Fibroblast of skin of right quadriceps (primary cell): ENCODE measurements at regions not wholly inside any gene's neighbourhood (a gene's known extent, or its start where the extent isn't known, plus 50 kb on each side); places are given as distances from the start of the nearest gene placed in this dataset.
A peak's percentile ranks its signal among the peaks of the same experiment; 100 is the strongest.

ENCODE experiments used
- DNase-seq: peaks from one replicate; pipeline ENCODE4 v3.0.0-alpha.2; 2013

GRCh38 chr1:209417761-209418160 lies 165.8 kb upstream of the CAMK1G start:
- no peak for DNase-seq

- no peak for DNase-seq
Measured at GRCh38 chr1:209420276-209420675, 163.2 kb upstream of the CAMK1G start.

- no peak for DNase-seq
Measured at GRCh38 chr1:209421186-209421585, 162.3 kb upstream of the CAMK1G start.

- no peak for DNase-seq
Measured at GRCh38 chr1:209421978-209422680, 161.4 kb upstream of the CAMK1G start.

- no peak for DNase-seq
Measured at GRCh38 chr1:209425959-209426358, 157.6 kb upstream of the CAMK1G start.

GRCh38 chr1:209427277-209427676 lies 156.2 kb upstream of the CAMK1G start:
- DNase-seq: no peak

GRCh38 chr1:209427811-209428210 lies 155.7 kb upstream of the CAMK1G start:
- DNase-seq: no peak

- no peak for DNase-seq
Measured at GRCh38 chr1:209428241-209428921, 155.1 kb upstream of the CAMK1G start.

GRCh38 chr1:209429611-209430010 lies 153.9 kb upstream of the CAMK1G start:
- no peak for DNase-seq

- DNase-seq: no peak
Measured at GRCh38 chr1:209430107-209430506, 153.4 kb upstream of the CAMK1G start.

GRCh38 chr1:209430821-209431259 lies 152.7 kb upstream of the CAMK1G start:
- no peak for DNase-seq

GRCh38 chr1:209431402-209431801 lies 152.1 kb upstream of the CAMK1G start:
- DNase-seq: no peak

- no peak for DNase-seq
Measured at GRCh38 chr1:209431813-209432442, 151.6 kb upstream of the CAMK1G start.

- no peak for DNase-seq
Measured at GRCh38 chr1:209432443-209432825, 151.1 kb upstream of the CAMK1G start.

- peak; percentile 63 for DNase-seq
Measured at GRCh38 chr1:209433649-209434031, 149.9 kb upstream of the CAMK1G start.

- DNase-seq: peak; percentile 54
Measured at GRCh38 chr1:209434066-209434465, 149.4 kb upstream of the CAMK1G start.

- no peak for DNase-seq
Measured at GRCh38 chr1:209434631-209435217, 148.8 kb upstream of the CAMK1G start.

GRCh38 chr1:209435654-209436566 lies 147.6 kb upstream of the CAMK1G start:
- peak; percentile 85 for DNase-seq

- no peak for DNase-seq
Measured at GRCh38 chr1:209439828-209440227, 143.7 kb upstream of the CAMK1G start.

GRCh38 chr1:209443361-209443931 lies 140.1 kb upstream of the CAMK1G start:
- no peak for DNase-seq

- DNase-seq: no peak
Measured at GRCh38 chr1:209443975-209444651, 139.4 kb upstream of the CAMK1G start.

- DNase-seq: no peak
Measured at GRCh38 chr1:209444961-209445360, 138.6 kb upstream of the CAMK1G start.
